ENCODE measurements at regions not wholly inside any gene's neighbourhood (a gene's known extent, or its start where the extent isn't known, plus 50 kb on each side); places are given as distances from the start of the nearest gene placed in this dataset.

DNA sequence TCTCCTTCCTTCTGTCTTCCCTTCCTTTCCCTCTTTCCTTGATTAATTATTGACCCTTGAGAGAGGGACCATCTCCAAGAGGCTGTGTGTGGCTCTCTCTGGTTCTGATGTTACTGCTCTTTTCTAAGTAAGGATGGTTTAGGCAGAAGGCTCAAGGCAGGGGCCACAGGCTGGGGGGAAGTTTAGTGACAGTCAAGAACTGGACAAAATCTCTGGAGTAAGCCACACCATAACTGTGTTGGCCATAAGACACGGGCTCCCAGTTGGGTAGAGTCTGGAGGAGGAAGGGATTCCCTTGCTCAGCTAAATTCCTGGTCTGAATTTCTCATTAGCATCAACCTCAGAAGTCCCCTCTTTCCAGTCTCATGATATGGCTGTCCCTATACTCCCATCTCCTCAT lies 74.7 kb downstream of the BUD13 start:
- in situ Hi-C loops (cut with MboI) = loop anchor here (25.0 kb wide), 1 partner anchor 1361 kb away; no protein-coding TSS in a partner anchor
- 23 to 27% methylated on average over 1 of the region's 1 CpG for WGBS, 2 experiments (ENCODE audit: low coverage in 1 of 2, low lambda C conversion rate in 2 of 2, missing lambda C conversion rate in 2 of 2)
- H3K27ac ChIP-seq = no peak overlapping the region
- no peak overlapping the region for H3K4me3 ChIP-seq
- H3F3A ChIP-seq (ENCODE audit: insufficient read depth) = no peaks in the 10 kb centered on the region
- H3K9ac ChIP-seq = no peak overlapping the region
- no peaks in the 10 kb centered on the region for H3K4me1 ChIP-seq (ENCODE audit: insufficient read depth)
- H2AFZ ChIP-seq = no peak overlapping the region
- H3K4me2 ChIP-seq (ENCODE audit: unreplicated experiment) = no peak overlapping the region
- H3K27me3 ChIP-seq (replicated peaks; ENCODE audit: insufficient read depth) = no peaks in the 10 kb centered on the region; the same call in none of the 2 replicates
- no peak for DNase-seq
- no peaks in the 10 kb centered on the region for H3K9me3 ChIP-seq (ENCODE audit: low read depth)
- TF ChIP-seq EZH2phosphoT487 (IDR thresholded peaks at IDR 0.05; ENCODE audit: insufficient read depth, low read depth) (no peak), EZH2 (IDR thresholded peaks at IDR 0.05; ENCODE audit: insufficient read depth, poor library complexity, severe bottlenecking) (no peak)
- H3K36me3 ChIP-seq (ENCODE audit: low read depth) = no peaks in the 10 kb centered on the region
- no peaks in the 10 kb centered on the region for H3K79me2 ChIP-seq (ENCODE audit: insufficient read depth)
- no peaks in the 10 kb centered on the region for H3K9me2 ChIP-seq (ENCODE audit: insufficient read depth)
- H4K20me1 ChIP-seq (ENCODE audit: insufficient read depth) = no peaks in the 10 kb centered on the region

GRCh38 chr11:116697639-116698038 lies 75.1 kb downstream of the BUD13 start:
- in situ Hi-C loops (cut with MboI) = loop anchor here (25.0 kb wide), 1 partner anchor 1360 kb away; no protein-coding TSS in a partner anchor
- DNase-seq = no peak
- Histone ChIP-seq H3K27ac (no peak overlapping the region), H3K36me3 (ENCODE audit: low read depth) (no peaks in the 10 kb centered on the region), H3K27me3 (replicated peaks; ENCODE audit: insufficient read depth) (no peaks in the 10 kb centered on the region; the same call in none of the 2 replicates), H3K9me2 (ENCODE audit: insufficient read depth) (no peaks in the 10 kb centered on the region), H3K4me1 (ENCODE audit: insufficient read depth) (no peaks in the 10 kb centered on the region), H3K4me2 (ENCODE audit: unreplicated experiment) (no peak overlapping the region), H4K20me1 (ENCODE audit: insufficient read depth) (no peaks in the 10 kb centered on the region), H3K9ac (no peak overlapping the region), H3K9me3 (ENCODE audit: low read depth) (no peaks in the 10 kb centered on the region), H3K4me3 (no peak overlapping the region), H3F3A (ENCODE audit: insufficient read depth) (no peaks in the 10 kb centered on the region), H2AFZ (no peak overlapping the region), H3K79me2 (ENCODE audit: insufficient read depth) (no peaks in the 10 kb centered on the region)
- TF ChIP-seq EZH2 (IDR thresholded peaks at IDR 0.05; ENCODE audit: insufficient read depth, poor library complexity, severe bottlenecking) = no peak
- TF ChIP-seq EZH2phosphoT487 (IDR thresholded peaks at IDR 0.05; ENCODE audit: insufficient read depth, low read depth) = no peak
- WGBS, 2 experiments (ENCODE audit: low coverage in 1 of 2, low lambda C conversion rate in 2 of 2, missing lambda C conversion rate in 2 of 2) = 39 to 54% methylated on average over 7 of the region's 7 CpGs

DNA sequence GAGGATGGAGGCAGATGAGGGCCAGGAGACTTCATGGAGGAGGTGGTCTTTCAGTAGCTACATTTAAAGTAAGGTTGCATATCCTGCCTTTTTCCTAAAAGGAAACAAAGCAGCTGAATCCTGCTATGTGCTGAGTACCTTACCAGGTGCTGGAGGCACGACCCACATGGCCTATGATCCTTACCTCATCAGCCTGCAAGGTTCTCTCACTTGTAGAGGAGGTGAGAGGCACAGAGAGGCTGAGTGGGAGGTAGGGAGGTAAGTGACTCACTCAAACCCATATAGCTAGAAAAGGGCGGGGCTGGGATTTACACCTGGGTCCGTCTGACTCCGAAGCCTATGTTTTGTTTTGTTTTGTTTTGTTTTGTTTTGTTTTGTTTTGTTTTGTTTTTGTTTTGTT lies 75.8 kb downstream of the BUD13 start:
- no peak overlapping the region for H3K27ac ChIP-seq
- no peaks in the 10 kb centered on the region for H3F3A ChIP-seq (ENCODE audit: insufficient read depth)
- no peaks in the 10 kb centered on the region for H3K9me3 ChIP-seq (ENCODE audit: low read depth)
- TF ChIP-seq EZH2 (IDR thresholded peaks at IDR 0.05; ENCODE audit: insufficient read depth, poor library complexity, severe bottlenecking) (no peak), EZH2phosphoT487 (IDR thresholded peaks at IDR 0.05; ENCODE audit: insufficient read depth, low read depth) (no peak)
- H2AFZ ChIP-seq = no peak overlapping the region
- no peaks in the 10 kb centered on the region for H3K79me2 ChIP-seq (ENCODE audit: insufficient read depth)
- WGBS, 2 experiments (ENCODE audit: low coverage in 1 of 2, low lambda C conversion rate in 2 of 2, missing lambda C conversion rate in 2 of 2) = 73 to 74% methylated on average over 4 of the region's 4 CpGs
- in situ Hi-C loops (cut with MboI) = loop anchor here (25.0 kb wide), 1 partner anchor 1360 kb away; no protein-coding TSS in a partner anchor
- no peaks in the 10 kb centered on the region for H3K36me3 ChIP-seq (ENCODE audit: low read depth)
- no peaks in the 10 kb centered on the region; the same call in none of the 2 replicates for H3K27me3 ChIP-seq (replicated peaks; ENCODE audit: insufficient read depth)
- DNase-seq = no peak
- no peak overlapping the region for H3K9ac ChIP-seq
- no peak overlapping the region for H3K4me3 ChIP-seq
- no peak overlapping the region for H3K4me2 ChIP-seq (ENCODE audit: unreplicated experiment)
- no peaks in the 10 kb centered on the region for H3K4me1 ChIP-seq (ENCODE audit: insufficient read depth)
- H3K9me2 ChIP-seq (ENCODE audit: insufficient read depth) = no peaks in the 10 kb centered on the region
- H4K20me1 ChIP-seq (ENCODE audit: insufficient read depth) = no peaks in the 10 kb centered on the region

DNA sequence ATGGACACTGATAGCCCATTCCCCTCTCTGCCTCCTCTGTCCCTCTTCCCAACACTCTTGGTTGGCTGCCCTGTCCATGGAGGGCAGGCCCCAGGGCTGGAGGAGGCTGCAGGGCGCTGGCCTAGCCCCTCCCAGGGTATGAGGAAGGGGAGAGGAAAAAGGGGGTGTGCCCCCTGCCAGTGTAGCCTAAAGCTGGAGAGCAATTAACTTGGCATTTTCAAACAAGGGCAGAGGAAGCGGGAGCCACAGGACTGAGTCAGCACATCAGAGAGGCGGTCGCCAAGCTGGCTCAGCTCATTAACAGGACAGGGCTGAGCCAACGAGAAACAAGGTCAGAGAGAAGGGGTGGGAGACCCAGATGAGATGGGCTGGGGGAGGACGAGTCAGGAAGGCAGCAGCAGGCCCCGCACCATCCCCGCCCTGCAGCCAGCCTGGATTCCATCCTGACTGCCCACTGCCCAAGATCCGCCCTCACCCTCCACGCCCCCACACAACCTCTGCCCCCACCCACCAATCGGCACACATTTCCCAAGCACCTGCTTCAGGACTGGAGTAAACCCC lies 76.3 kb downstream of the BUD13 start:
- H3K9me2 ChIP-seq (ENCODE audit: insufficient read depth) = no peaks in the 10 kb centered on the region
- H3K9ac ChIP-seq = no peak overlapping the region
- H2AFZ ChIP-seq = no peak overlapping the region
- H3K36me3 ChIP-seq (ENCODE audit: low read depth) = no peaks in the 10 kb centered on the region
- DNase-seq = peak; percentile 32
- H3K9me3 ChIP-seq (ENCODE audit: low read depth) = no peaks in the 10 kb centered on the region
- H3K27ac ChIP-seq = no peak overlapping the region
- 47 to 56% methylated on average over 9 to 11 of the region's 11 CpGs for WGBS, 2 experiments (ENCODE audit: low coverage in 1 of 2, low lambda C conversion rate in 2 of 2, missing lambda C conversion rate in 2 of 2)
- in situ Hi-C loops (cut with MboI) = loop anchor here (25.0 kb wide), 1 partner anchor 1359 kb away; no protein-coding TSS in a partner anchor
- H3K79me2 ChIP-seq (ENCODE audit: insufficient read depth) = no peaks in the 10 kb centered on the region
- no peak overlapping the region for H3K4me3 ChIP-seq
- no peaks in the 10 kb centered on the region for H3K4me1 ChIP-seq (ENCODE audit: insufficient read depth)
- H3K27me3 ChIP-seq (replicated peaks; ENCODE audit: insufficient read depth) = no peaks in the 10 kb centered on the region; the same call in none of the 2 replicates
- TF ChIP-seq EZH2 (IDR thresholded peaks at IDR 0.05; ENCODE audit: insufficient read depth, poor library complexity, severe bottlenecking) (no peak), EZH2phosphoT487 (IDR thresholded peaks at IDR 0.05; ENCODE audit: insufficient read depth, low read depth) (no peak)
- H3K4me2 ChIP-seq (ENCODE audit: unreplicated experiment) = no peak overlapping the region
- H3F3A ChIP-seq (ENCODE audit: insufficient read depth) = no peaks in the 10 kb centered on the region
- H4K20me1 ChIP-seq (ENCODE audit: insufficient read depth) = no peaks in the 10 kb centered on the region

Data from GM23248 (cell line).